Liver (tissue), 3 donors: ENCODE measurements at regions not wholly inside any gene's neighbourhood (a gene's known extent, or its start where the extent isn't known, plus 50 kb on each side); places are given as distances from the start of the nearest gene placed in this dataset.

Experiments
- CTCF ChIP-seq: fragments of 150-350 bp; IDR thresholded peaks from 2 replicates; pipeline ENCODE4 v1.5.1; 2017; ENCODE audit warnings: improper control_type of control experiment, low read depth, low read length; ENCODE audit not compliant: missing input control
- EGR1 ChIP-seq, 2 donors: IDR thresholded peaks; 2 replicates each; pipeline ENCODE4 v1.6.1; 2016 to 2018; ENCODE audit warnings: antibody characterized with exemption in 2 of 2, low read depth in 2 of 2
- FOXA1 ChIP-seq: IDR thresholded peaks from 2 replicates; pipeline ENCODE4 v1.6.1; 2016; ENCODE audit warnings: antibody characterized with exemption
- GABPA ChIP-seq, 2 donors: IDR thresholded peaks in 1 of 2; conservative IDR thresholded peaks in 1 of 2; 2 replicates each; pipeline ENCODE4 v1.6.1; 2016; ENCODE audit warnings: antibody characterized with exemption in 2 of 2, mild to moderate bottlenecking in 1 of 2, moderate library complexity in 1 of 2
- HNF4A ChIP-seq, 2 donors: conservative IDR thresholded peaks; 2 replicates each; pipeline ENCODE4 v1.6.1; 2016; ENCODE audit warnings: antibody characterized with exemption in 2 of 2, mild to moderate bottlenecking in 2 of 2
- JUND ChIP-seq, 2 donors: IDR thresholded peaks; 2 replicates each; pipeline ENCODE4 v1.6.1; 2016; ENCODE audit warnings: antibody characterized with exemption in 2 of 2
- MAX ChIP-seq: IDR thresholded peaks from 2 replicates; pipeline ENCODE4 v1.6.1; 2016; ENCODE audit warnings: antibody characterized with exemption
- RAD21 ChIP-seq, 2 donors: IDR thresholded peaks; 2 replicates each; pipeline ENCODE4 v1.6.1; 2016; ENCODE audit warnings: antibody characterized with exemption in 2 of 2, mild to moderate bottlenecking in 2 of 2
- REST ChIP-seq: IDR thresholded peaks from 2 replicates; pipeline ENCODE4 v1.6.1; 2016; ENCODE audit warnings: antibody characterized with exemption, mild to moderate bottlenecking
- TAF1 ChIP-seq: conservative IDR thresholded peaks from 2 replicates; pipeline ENCODE4 v1.6.1; 2016; ENCODE audit warnings: antibody characterized with exemption, mild to moderate bottlenecking
- YY1 ChIP-seq: IDR thresholded peaks from 2 replicates; pipeline ENCODE4 v1.6.1; 2016; ENCODE audit warnings: antibody characterized with exemption, mild to moderate bottlenecking
- ZBTB33 ChIP-seq: IDR thresholded peaks from 2 replicates; pipeline ENCODE4 v1.6.1; 2016; ENCODE audit warnings: antibody characterized with exemption
- donor health status: healthy.
- donor health status: healthy.

GRCh38 chr7:142583446-142583845 lies 165.8 kb upstream of the PRSS1 start:
- no peak for TF ChIP-seq CTCF
- no peak for TF ChIP-seq JUND (IDR thresholded peaks at IDR 0.05)
- TF ChIP-seq YY1: no peak
- TF ChIP-seq REST: no peak
- TF ChIP-seq MAX: no peak
- no peak for TF ChIP-seq RAD21 (IDR thresholded peaks at IDR 0.05)
- TF ChIP-seq GABPA (IDR thresholded peaks at IDR 0.05 in 1 of 2, conservative IDR thresholded peaks at IDR 0.05 in 1 of 2): no peak
- no peak for TF ChIP-seq FOXA1
- no peak for TF ChIP-seq TAF1
- TF ChIP-seq HNF4A (conservative IDR thresholded peaks at IDR 0.05): no peak
- no peak for TF ChIP-seq ZBTB33
- TF ChIP-seq EGR1 (IDR thresholded peaks at IDR 0.05; ENCODE audit: low read depth in 2 of 2): no peak
